NCI-H2196 (cell line): ENCODE measurements at regions not wholly inside any gene's neighbourhood (a gene's known extent, or its start where the extent isn't known, plus 50 kb on each side); places are given as distances from the start of the nearest gene placed in this dataset.
"Not testable (repeated sequence)": the region's sequence is repeated elsewhere in the genome, so short reads cannot be mapped to it uniquely, and the experiment has no call there.

Experiments
- DNase-seq: peaks from one replicate; lab custom pipeline; 2025; ENCODE audit not compliant: unreplicated experiment; lab: John Stamatoyannopoulos, UW

- DNase-seq: no peak
Observed at GRCh38 chr5:13640270-13640669, 304.2 kb downstream of the DNAH5 start.

- no peak for DNase-seq
Observed at GRCh38 chr5:13632676-13633075, 311.8 kb downstream of the DNAH5 start.

DNA sequence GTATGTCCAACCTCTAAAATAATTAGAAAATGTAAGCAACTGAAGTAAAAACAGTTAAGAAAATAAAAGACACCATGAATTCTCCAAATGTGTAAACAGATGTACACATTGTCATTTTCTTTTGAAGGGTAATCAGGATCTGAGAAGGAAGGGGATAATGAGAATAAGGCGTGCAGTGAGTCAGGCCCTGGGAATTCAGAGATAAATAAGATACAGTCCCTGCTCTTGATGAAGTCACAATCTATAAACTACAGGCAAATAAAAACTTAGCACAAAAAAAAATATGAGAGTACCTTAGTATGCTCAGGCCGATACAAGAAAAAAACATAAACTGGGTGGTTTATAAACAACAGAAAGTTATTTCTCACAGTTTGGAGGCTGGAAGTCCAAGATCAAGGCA lies 315.3 kb downstream of the DNAH5 start:
- no peak for DNase-seq

DNA sequence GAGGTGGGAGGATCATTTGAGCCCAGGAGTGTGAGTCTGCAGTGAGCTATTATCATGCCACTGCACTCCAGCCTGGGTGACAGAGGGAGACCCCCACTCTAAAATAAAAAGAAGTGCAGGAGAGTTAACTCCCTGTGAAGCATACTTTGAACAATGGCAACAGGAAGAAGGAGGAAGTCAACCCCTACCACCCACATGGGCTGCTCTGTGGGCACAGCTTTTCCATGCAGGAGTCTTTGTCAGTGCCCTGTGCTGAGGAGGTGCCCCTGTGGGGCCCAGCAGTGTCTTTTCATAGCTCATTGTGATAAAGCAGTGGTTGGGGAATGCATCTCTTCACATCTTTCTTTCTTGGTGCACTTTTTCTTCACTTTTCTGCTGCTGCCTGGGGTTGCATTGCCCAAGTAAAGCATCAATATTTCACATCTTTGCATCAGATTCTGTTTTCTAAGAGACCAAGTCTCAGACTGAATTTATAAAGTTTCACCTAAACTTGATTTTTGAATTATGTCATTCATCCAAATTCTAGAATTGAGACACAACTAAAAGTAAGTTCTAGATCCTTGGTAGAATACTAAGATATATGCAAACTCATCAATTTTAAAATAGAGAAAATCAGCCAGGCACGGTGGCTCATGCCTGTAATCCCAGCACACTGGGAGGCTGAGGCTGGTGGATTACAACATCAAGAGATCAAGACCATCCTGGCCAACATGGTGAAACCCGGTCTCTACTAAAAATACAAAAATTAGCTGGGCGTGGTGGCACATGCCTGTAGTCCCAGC lies 316.6 kb downstream of the DNAH5 start:
- DNase-seq: no peak

- no peak for DNase-seq
Observed at GRCh38 chr5:13625616-13626198, 318.8 kb downstream of the DNAH5 start.

GRCh38 chr5:13624283-13625074 lies 320.0 kb downstream of the DNAH5 start:
- DNase-seq: no peak

GRCh38 chr5:13613621-13614020 lies 330.9 kb downstream of the DNAH5 start:
- DNase-seq: no peak

DNA sequence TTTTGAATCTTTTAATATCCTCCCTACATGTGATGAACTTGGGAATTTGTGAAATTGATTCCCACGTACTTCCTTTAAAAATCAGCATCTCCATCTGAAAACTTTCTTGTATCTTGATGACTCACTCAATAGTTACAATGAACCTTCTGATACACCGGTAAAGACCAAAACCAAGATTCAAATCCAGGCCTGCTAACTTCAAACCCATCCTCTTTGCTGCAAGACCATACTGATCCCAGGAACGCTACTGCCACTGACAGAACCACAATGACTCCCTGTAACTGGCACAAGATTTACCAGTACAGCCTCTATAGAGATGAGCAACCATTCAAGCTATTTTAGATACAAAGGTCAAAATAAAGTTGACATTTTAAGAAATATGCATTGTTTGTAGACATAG lies 332.9 kb downstream of the DNAH5 start:
- DNase-seq: no peak

GRCh38 chr5:13609504-13609903 lies 335.0 kb downstream of the DNAH5 start:
- DNase-seq: no peak

DNA sequence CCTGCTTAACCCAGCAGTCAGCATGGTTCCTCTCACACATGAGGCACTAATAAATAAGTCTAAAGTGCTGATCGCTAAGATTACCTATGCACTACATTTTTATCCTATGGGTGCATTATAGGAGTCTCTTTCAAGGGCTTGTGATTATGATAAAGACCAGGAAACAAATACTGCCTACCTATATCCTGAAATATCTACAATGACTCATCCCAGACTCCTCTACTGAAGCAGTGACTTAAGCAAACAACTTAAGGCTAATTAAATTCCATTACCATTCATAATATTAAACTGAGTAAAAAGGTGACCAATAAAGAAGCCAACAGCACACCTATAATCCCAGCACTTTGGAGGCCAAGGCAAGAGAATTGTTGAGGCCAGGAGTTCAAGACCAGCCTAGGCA lies 338.4 kb downstream of the DNAH5 start:
- no peak for DNase-seq

GRCh38 chr5:13601112-13601511 lies 343.4 kb downstream of the DNAH5 start:
- DNase-seq: no peak

DNA sequence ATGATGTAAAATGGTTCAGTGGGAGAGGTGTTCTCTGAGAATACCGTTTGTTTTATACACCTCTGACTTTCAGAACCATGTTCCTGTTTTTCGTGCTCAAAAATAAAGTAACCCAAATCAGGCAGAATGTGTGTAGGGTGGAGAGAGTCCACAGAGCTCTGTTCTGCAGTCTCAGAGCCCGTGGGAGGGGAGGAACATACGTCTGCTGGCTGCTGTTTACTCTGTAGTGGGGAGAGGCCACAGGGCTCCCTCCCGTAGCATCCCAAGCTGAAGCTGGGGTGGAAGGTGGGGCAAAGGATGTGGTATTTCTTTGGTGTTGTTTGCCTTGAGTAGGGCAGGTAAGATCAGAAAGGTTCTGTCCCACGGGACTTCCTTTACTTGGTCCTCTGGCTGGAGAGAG lies 348.5 kb downstream of the DNAH5 start:
- DNase-seq: no peak

DNA sequence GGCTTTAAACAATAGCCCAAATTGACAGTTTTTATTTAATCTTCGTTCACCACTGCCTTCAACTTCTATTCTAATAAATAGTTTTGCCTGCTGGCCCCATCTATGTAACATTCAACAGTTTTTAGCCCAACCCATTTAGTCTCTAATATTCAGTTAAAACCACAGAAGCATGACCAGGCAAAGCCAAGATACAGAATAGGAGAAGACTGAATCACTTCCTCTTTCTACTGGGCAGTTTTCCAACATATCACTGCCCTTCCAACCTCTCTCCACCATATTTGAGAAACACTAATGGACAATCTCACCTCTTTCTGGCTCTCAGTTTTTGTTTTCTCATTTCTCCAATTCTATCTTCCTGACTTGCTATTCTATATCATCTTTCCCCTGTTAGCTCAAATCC lies 352.9 kb downstream of the DNAH5 start:
- DNase-seq: no peak

- DNase-seq: no peak
Observed at GRCh38 chr5:13585324-13585723, 359.2 kb downstream of the DNAH5 start.

- DNase-seq: no peak
Observed at GRCh38 chr5:13581914-13582313, 362.6 kb downstream of the DNAH5 start.

DNA sequence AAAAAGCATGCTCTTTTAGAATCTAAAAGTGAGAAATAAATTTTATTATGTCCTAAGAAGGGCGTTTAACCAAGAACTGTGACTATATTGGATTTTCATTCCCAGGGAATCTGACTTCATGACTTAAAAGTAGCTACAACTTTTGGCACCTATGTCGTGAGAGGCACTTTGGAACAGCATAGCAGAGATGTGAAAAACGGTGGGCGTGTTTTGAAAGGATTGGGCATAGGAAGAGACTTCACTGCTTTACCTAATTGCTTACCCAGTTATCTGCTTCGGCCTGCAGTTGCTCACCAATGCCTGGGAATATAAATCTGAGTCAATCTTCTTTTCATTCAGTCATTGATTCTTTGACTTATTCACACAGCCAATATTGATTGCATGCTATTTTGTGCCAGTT lies 363.4 kb downstream of the DNAH5 start:
- no peak for DNase-seq

DNA sequence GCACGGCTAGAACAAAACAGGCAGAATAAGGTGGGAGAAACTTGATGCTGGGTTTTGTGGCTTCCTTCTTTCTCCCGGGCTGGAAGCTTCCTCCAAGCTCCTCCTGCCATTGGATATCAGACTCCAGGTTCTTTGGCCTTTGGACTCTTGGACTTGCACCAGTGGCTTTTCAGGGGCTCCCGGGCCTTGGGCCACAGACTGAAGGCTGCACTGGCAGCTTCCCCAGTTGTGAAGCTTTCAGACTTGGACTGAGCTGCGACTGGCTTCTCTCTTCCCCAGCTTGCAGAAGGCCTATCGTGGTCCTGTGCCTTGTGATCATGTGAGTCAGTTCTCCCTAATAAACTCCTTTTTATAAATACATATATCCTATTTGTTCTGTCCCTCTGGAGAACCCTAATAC lies 364.4 kb downstream of the DNAH5 start:
- DNase-seq: no peak

GRCh38 chr5:13579091-13579490 lies 365.4 kb downstream of the DNAH5 start:
- DNase-seq: not testable (repeated sequence)

- DNase-seq: not testable (repeated sequence)
Observed at GRCh38 chr5:13578311-13579039, 366.0 kb downstream of the DNAH5 start.

DNA sequence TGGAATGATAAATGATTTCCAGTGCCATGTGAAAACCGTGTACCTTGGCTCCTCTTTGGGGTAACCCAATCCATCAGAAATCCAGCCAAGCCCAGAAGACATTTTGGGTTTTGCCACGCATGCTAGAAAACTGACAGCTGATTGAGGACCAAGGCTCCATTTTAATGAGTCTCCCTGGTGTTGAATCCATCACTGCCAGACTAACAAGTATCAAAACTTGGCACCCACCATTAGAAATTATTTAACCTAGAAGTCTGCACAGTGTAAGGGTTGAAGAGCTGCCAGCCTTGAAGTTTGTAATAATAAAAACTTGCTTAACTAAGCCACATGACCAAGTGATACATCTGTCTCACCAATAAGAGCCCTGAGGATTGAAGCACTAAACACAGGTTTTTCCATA lies 369.9 kb downstream of the DNAH5 start:
- no peak for DNase-seq

DNA sequence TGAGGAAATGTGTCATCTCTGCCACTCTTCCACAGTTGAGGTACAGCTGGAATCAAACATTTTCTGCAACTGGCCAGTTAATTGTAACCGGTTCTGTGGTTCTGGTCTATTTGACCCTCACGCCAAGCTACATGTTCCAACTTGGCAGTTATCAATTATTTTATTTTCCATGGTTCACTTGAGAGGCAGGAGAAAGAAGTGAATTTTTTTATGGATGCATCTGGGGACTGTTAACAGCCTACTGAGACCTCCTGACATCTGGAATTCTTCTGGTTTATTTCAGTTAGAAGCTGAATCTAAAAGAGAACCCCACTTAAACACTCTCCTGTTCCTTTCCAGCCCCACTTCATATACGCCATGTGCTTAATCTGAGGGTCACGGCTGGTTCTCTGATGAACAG lies 372.3 kb downstream of the DNAH5 start:
- no peak for DNase-seq
